B cell (primary cell): ENCODE measurements at regions not wholly inside any gene's neighbourhood (a gene's known extent, or its start where the extent isn't known, plus 50 kb on each side); places are given as distances from the start of the nearest gene placed in this dataset.

Source experiments
- ATAC-seq: fragments of 200-7000 bp; cut with Tn5 transposase; one replicate; pipeline ENCODE4 v1.10.0; 2021; ENCODE audit warnings: low read depth, mild to moderate bottlenecking, moderate number of reproducible peaks, moderate library complexity
- CTCF ChIA-PET: fragments of 350-600 bp; sonication (Branson Sonifier 250); formaldehyde crosslinking; loops from one replicate; lab custom pipeline; 2021; ENCODE audit warnings: antibody characterized with exemption, inconsistent platforms; lab: Charles Lee
- POLR2A ChIA-PET: fragments of 350-600 bp; sonication (Branson Sonifier 250); formaldehyde crosslinking; loops from one replicate; lab custom pipeline; 2021; ENCODE audit warnings: antibody characterized with exemption; lab: Charles Lee
- DNase-seq: peaks from one replicate; pipeline ENCODE4 v3.0.0; 2013
- H2AFZ ChIP-seq: 2 replicates; pipeline ENCODE4 v1.6.1; 2012; ENCODE audit warnings: mild to moderate bottlenecking, low read depth, low read length; ENCODE audit not compliant: insufficient read depth, poor library complexity, severe bottlenecking
- H3K27ac ChIP-seq, 2 donors: 1 replicate in 1 of 2; 2 replicates in 1 of 2; pipeline ENCODE4 v1.5.1; 2012 to 2013; ENCODE audit warnings: low read length in 2 of 2, mild to moderate bottlenecking in 2 of 2, moderate library complexity in 1 of 2
- H3K27me3 ChIP-seq, 4 experiments: fragments of 200-600 bp in 1 of 4; sonication (generic) in 1 of 4; replicated peaks in 1 of 4; 1 replicate in 2 of 4; 2 replicates in 2 of 4; pipeline versions ENCODE4 v1.6.1 to v1.7.0; 2013 to 2016; ENCODE audit warnings: low read length in 3 of 4, mild to moderate bottlenecking in 2 of 4, mixed read lengths in 1 of 4, moderate library complexity in 1 of 4; ENCODE audit not compliant: insufficient read depth in 4 of 4, control insufficient read depth in 3 of 4; ENCODE audit errors: control extremely low read depth in 1 of 4
- H3K36me3 ChIP-seq, 2 experiments: replicated peaks in 1 of 2; 1 replicate in 1 of 2; 2 replicates in 1 of 2; pipeline versions ENCODE4 v1.6.1 to v1.7.1; 2013; ENCODE audit warnings: low read length in 1 of 2; ENCODE audit not compliant: insufficient read depth in 2 of 2, control insufficient read depth in 1 of 2; ENCODE audit errors: control extremely low read depth in 1 of 2, extremely low read depth in 1 of 2
- H3K4me1 ChIP-seq, 2 donors: fragments of 200-600 bp in 1 of 2; sonication (generic) in 1 of 2; 1 replicate in 1 of 2; 2 replicates in 1 of 2; pipeline versions ENCODE4 v1.5.1 to v1.6.1; 2013 to 2017; ENCODE audit warnings: low read length in 2 of 2; ENCODE audit not compliant: control insufficient read depth in 2 of 2, insufficient read depth in 2 of 2
- H3K4me2 ChIP-seq: replicated peaks from 2 replicates; pipeline ENCODE3; 2012; ENCODE audit warnings: mild to moderate bottlenecking, low read depth, low read length; ENCODE audit not compliant: poor library complexity, severe bottlenecking
- H3K4me3 ChIP-seq, 5 experiments: fragments of 200-600 bp in 1 of 5; sonication (generic) in 1 of 5; 1 replicate in 3 of 5; 2 replicates in 2 of 5; pipeline versions ENCODE4 v1.5.1 to v1.7.0; 2011 to 2016; ENCODE audit warnings: low read length in 4 of 5, mild to moderate bottlenecking in 4 of 5, low read depth in 2 of 5, control low read depth in 1 of 5, moderate library complexity in 1 of 5; ENCODE audit not compliant: insufficient read depth in 1 of 5; ENCODE audit errors: control extremely low read depth in 1 of 5, extremely low read depth in 1 of 5
- H3K79me2 ChIP-seq: fragments of 200-600 bp; sonication (generic); one replicate; pipeline ENCODE4 v1.6.0; 2016; ENCODE audit warnings: low read length; ENCODE audit not compliant: control insufficient read depth, insufficient read depth
- H3K9ac ChIP-seq: fragments of 200-600 bp; sonication (generic); 2 replicates; pipeline ENCODE4 v1.6.1; 2017; ENCODE audit warnings: mild to moderate bottlenecking, low read length, moderate library complexity
- H3K9me3 ChIP-seq, 3 donors: one replicate each; pipeline versions ENCODE4 v1.6.1 to v1.7.1; 2013; ENCODE audit warnings: low read length in 2 of 3; ENCODE audit not compliant: control insufficient read depth in 2 of 3, insufficient read depth in 1 of 3; ENCODE audit errors: control extremely low read depth in 1 of 3
- H4K20me1 ChIP-seq: 2 replicates; pipeline ENCODE4 v1.6.0; 2012; ENCODE audit warnings: mild to moderate bottlenecking, low read length; ENCODE audit not compliant: insufficient read depth, control insufficient read depth, poor library complexity, severe bottlenecking
- H3K27ac Mint-ChIP-seq: one replicate; pipeline ENCODE4 v1.8.0; 2021; ENCODE audit warnings: mixed read lengths
- H3K27me3 Mint-ChIP-seq: one replicate; pipeline ENCODE4 v1.8.0; 2021; ENCODE audit warnings: mixed read lengths
- H3K4me1 Mint-ChIP-seq: one replicate; pipeline ENCODE4 v1.8.0; 2021; ENCODE audit warnings: mixed read lengths
- H3K4me3 Mint-ChIP-seq: one replicate; pipeline ENCODE4 v1.8.0; 2021; ENCODE audit warnings: mixed read lengths
- H3K9me3 Mint-ChIP-seq: one replicate; pipeline ENCODE4 v1.8.0; 2022; ENCODE audit warnings: mixed read lengths; ENCODE audit not compliant: insufficient read depth
- EZH2 ChIP-seq: IDR thresholded peaks from 2 replicates; pipeline ENCODE4 v1.6.1; 2012; ENCODE audit warnings: borderline replicate concordance, low read depth, mild to moderate bottlenecking, moderate library complexity, low read length; ENCODE audit not compliant: insufficient read depth, poor library complexity, severe bottlenecking
- WGBS: methylation state at CpG from one replicate; pipeline ENCODE4 v1.1.5; 2013; ENCODE audit warnings: missing lambda C conversion rate; ENCODE audit not compliant: insufficient coverage; 5-methylcytosine and 5-hydroxymethylcytosine counted together
- intact Hi-C: fragments of 100-400 bp; cut with micrococcal nuclease; formaldehyde crosslinking; loops from one replicate; pipeline ENCODE4 v1.10.0; 2022
- TF ChIP-seq, protein P1 (sequence below): fragments of 200-600 bp; IDR thresholded peaks from one replicate; pipeline ENCODE4 v1.8.0; 2022; ENCODE audit warnings: antibody characterized with exemption, mild to moderate bottlenecking

DNA sequence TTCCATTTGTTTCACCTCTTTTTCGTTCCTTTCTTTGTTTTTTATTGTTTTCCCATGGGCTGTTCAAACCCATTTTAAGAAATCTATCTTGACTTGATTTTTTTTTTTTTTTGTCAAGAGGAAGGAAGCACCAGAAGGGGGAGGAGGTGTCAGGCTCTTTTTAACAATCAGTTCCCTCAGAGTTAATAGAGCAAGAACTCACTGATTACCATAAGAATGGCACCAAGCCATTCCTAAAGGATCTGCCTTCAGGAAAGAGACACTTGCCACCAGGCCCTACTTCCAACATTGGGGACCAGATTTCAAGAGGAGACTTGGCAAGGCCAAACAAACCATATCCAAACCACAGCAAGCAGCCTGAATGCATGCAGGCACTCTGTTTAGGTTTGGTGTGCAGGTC is 168.0 kb downstream of the OTOR start:
- H3K9me3 ChIP-seq: peaks cover 0 to 18% (median 0%) of the 10 kb centered on the region in 3 donors

GRCh38 chr20:16917636-16918035 is 169.5 kb downstream of the OTOR start:
- Mint-ChIP-seq H3K4me3 (no peak overlapping the region), H3K27ac (no peak overlapping the region), H3K4me1 (no peaks in the 10 kb centered on the region), H3K27me3 (no peaks in the 10 kb centered on the region), H3K9me3 (no peaks in the 10 kb centered on the region)
- POLR2A ChIA-PET: no interaction called here
- no peak overlapping the region for H3K4me3 ChIP-seq
- H3K4me2 ChIP-seq: no peak overlapping the region
- no peak overlapping the region for H2AFZ ChIP-seq
- no peak overlapping the region for H3K27ac ChIP-seq
- H4K20me1 ChIP-seq: no peaks in the 10 kb centered on the region
- TF ChIP-seq, protein P1, sequence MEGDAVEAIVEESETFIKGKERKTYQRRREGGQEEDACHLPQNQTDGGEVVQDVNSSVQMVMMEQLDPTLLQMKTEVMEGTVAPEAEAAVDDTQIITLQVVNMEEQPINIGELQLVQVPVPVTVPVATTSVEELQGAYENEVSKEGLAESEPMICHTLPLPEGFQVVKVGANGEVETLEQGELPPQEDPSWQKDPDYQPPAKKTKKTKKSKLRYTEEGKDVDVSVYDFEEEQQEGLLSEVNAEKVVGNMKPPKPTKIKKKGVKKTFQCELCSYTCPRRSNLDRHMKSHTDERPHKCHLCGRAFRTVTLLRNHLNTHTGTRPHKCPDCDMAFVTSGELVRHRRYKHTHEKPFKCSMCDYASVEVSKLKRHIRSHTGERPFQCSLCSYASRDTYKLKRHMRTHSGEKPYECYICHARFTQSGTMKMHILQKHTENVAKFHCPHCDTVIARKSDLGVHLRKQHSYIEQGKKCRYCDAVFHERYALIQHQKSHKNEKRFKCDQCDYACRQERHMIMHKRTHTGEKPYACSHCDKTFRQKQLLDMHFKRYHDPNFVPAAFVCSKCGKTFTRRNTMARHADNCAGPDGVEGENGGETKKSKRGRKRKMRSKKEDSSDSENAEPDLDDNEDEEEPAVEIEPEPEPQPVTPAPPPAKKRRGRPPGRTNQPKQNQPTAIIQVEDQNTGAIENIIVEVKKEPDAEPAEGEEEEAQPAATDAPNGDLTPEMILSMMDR: no peak
- TF ChIP-seq EZH2: no peak
- intact Hi-C loops: no loop called here
- 100% methylated on average over 1 of the region's 1 CpG for WGBS
- ATAC-seq: no peak
- peaks cover 0 to 18% (median 0%) of the 10 kb centered on the region in 3 donors for H3K9me3 ChIP-seq
- no peak for DNase-seq
- no peaks in the 10 kb centered on the region for H3K79me2 ChIP-seq
- no peaks in the 10 kb centered on the region for H3K27me3 ChIP-seq
- no peaks in the 10 kb centered on the region for H3K36me3 ChIP-seq
- CTCF ChIA-PET: no interaction called here
- H3K4me1 ChIP-seq: no peaks in the 10 kb centered on the region
- no peak overlapping the region for H3K9ac ChIP-seq

More for the DNA sequence above, 168.0 kb downstream of the OTOR start:
- no peaks in the 10 kb centered on the region for H3K27me3 Mint-ChIP-seq
- no CpG with 5 or more reads among the region's 1 CpG for WGBS
- Histone ChIP-seq H3K9ac (no peak overlapping the region), H3K4me3 (no peak overlapping the region), H3K4me1 (no peaks in the 10 kb centered on the region), H3K27me3 (no peaks in the 10 kb centered on the region), H3K4me2 (no peak overlapping the region), H2AFZ (no peak overlapping the region), H3K79me2 (no peaks in the 10 kb centered on the region), H3K27ac (no peak overlapping the region), H4K20me1 (no peaks in the 10 kb centered on the region), H3K36me3 (no peaks in the 10 kb centered on the region)
- ATAC-seq (no peak), DNase-seq (no peak)
- H3K4me1 Mint-ChIP-seq: no peaks in the 10 kb centered on the region
- TF ChIP-seq EZH2: no peak
- TF ChIP-seq, protein P1: no peak
- ChIA-PET POLR2A (no interaction called here), CTCF (no interaction called here)
- no peaks in the 10 kb centered on the region for H3K9me3 Mint-ChIP-seq
- H3K4me3 Mint-ChIP-seq: no peak overlapping the region
- no peak overlapping the region for H3K27ac Mint-ChIP-seq
- intact Hi-C loops: no loop called here
